ENCODE measurements at regions not wholly inside any gene's neighbourhood (a gene's known extent, or its start where the extent isn't known, plus 50 kb on each side); places are given as distances from the start of the nearest gene placed in this dataset.

DNA sequence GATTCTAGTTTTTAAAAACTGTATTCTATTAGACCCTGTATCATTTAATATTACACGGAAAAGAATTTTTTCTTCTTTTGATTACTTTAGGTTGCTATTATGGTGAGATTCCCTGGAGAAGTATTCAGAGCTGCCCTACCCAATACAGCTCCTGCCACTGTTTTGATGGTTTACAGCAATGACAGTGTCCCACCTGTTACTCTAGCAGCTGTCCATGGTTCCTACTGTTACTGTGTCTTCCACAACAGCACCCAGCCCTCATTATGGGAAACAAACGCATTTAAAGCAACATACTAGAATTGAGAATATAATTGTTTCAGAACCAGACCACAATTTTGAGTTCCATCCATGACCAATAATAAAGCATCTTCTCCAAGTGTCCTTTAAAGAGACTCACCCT is 450.7 kb downstream of the SHQ1 start:
- TF ChIP-seq, protein P1, sequence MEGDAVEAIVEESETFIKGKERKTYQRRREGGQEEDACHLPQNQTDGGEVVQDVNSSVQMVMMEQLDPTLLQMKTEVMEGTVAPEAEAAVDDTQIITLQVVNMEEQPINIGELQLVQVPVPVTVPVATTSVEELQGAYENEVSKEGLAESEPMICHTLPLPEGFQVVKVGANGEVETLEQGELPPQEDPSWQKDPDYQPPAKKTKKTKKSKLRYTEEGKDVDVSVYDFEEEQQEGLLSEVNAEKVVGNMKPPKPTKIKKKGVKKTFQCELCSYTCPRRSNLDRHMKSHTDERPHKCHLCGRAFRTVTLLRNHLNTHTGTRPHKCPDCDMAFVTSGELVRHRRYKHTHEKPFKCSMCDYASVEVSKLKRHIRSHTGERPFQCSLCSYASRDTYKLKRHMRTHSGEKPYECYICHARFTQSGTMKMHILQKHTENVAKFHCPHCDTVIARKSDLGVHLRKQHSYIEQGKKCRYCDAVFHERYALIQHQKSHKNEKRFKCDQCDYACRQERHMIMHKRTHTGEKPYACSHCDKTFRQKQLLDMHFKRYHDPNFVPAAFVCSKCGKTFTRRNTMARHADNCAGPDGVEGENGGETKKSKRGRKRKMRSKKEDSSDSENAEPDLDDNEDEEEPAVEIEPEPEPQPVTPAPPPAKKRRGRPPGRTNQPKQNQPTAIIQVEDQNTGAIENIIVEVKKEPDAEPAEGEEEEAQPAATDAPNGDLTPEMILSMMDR (conservative IDR thresholded peaks at IDR 0.05; ENCODE audit: low read depth in 2 of 2), result no peak
- TF ChIP-seq EZH2 (IDR thresholded peaks at IDR 0.05; ENCODE audit: low read depth, unreplicated experiment) (no peak), EZH2phosphoT487 (IDR thresholded peaks at IDR 0.05; ENCODE audit: unreplicated experiment) (no peak), POLR2AphosphoS5 (IDR thresholded peaks at IDR 0.05; ENCODE audit: low read depth) (no peak), STAT1 (IDR thresholded peaks at IDR 0.05; ENCODE audit: unreplicated experiment) (no peak), NANOG (IDR thresholded peaks at IDR 0.05; ENCODE audit: borderline replicate concordance) (no peak), CREB1 (CRISPR knock-in tag; IDR thresholded peaks at IDR 0.05; ENCODE audit: low read depth) (no peak), ZNF114 (CRISPR knock-in tag; IDR thresholded peaks at IDR 0.05) (no peak), JUNB (IDR thresholded peaks at IDR 0.05; ENCODE audit: unreplicated experiment) (no peak)
- TF ChIP-seq, protein P2, sequence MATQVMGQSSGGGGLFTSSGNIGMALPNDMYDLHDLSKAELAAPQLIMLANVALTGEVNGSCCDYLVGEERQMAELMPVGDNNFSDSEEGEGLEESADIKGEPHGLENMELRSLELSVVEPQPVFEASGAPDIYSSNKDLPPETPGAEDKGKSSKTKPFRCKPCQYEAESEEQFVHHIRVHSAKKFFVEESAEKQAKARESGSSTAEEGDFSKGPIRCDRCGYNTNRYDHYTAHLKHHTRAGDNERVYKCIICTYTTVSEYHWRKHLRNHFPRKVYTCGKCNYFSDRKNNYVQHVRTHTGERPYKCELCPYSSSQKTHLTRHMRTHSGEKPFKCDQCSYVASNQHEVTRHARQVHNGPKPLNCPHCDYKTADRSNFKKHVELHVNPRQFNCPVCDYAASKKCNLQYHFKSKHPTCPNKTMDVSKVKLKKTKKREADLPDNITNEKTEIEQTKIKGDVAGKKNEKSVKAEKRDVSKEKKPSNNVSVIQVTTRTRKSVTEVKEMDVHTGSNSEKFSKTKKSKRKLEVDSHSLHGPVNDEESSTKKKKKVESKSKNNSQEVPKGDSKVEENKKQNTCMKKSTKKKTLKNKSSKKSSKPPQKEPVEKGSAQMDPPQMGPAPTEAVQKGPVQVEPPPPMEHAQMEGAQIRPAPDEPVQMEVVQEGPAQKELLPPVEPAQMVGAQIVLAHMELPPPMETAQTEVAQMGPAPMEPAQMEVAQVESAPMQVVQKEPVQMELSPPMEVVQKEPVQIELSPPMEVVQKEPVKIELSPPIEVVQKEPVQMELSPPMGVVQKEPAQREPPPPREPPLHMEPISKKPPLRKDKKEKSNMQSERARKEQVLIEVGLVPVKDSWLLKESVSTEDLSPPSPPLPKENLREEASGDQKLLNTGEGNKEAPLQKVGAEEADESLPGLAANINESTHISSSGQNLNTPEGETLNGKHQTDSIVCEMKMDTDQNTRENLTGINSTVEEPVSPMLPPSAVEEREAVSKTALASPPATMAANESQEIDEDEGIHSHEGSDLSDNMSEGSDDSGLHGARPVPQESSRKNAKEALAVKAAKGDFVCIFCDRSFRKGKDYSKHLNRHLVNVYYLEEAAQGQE (IDR thresholded peaks at IDR 0.05; ENCODE audit: unreplicated experiment), result peak; percentile 82
- TF ChIP-seq, protein P3, sequence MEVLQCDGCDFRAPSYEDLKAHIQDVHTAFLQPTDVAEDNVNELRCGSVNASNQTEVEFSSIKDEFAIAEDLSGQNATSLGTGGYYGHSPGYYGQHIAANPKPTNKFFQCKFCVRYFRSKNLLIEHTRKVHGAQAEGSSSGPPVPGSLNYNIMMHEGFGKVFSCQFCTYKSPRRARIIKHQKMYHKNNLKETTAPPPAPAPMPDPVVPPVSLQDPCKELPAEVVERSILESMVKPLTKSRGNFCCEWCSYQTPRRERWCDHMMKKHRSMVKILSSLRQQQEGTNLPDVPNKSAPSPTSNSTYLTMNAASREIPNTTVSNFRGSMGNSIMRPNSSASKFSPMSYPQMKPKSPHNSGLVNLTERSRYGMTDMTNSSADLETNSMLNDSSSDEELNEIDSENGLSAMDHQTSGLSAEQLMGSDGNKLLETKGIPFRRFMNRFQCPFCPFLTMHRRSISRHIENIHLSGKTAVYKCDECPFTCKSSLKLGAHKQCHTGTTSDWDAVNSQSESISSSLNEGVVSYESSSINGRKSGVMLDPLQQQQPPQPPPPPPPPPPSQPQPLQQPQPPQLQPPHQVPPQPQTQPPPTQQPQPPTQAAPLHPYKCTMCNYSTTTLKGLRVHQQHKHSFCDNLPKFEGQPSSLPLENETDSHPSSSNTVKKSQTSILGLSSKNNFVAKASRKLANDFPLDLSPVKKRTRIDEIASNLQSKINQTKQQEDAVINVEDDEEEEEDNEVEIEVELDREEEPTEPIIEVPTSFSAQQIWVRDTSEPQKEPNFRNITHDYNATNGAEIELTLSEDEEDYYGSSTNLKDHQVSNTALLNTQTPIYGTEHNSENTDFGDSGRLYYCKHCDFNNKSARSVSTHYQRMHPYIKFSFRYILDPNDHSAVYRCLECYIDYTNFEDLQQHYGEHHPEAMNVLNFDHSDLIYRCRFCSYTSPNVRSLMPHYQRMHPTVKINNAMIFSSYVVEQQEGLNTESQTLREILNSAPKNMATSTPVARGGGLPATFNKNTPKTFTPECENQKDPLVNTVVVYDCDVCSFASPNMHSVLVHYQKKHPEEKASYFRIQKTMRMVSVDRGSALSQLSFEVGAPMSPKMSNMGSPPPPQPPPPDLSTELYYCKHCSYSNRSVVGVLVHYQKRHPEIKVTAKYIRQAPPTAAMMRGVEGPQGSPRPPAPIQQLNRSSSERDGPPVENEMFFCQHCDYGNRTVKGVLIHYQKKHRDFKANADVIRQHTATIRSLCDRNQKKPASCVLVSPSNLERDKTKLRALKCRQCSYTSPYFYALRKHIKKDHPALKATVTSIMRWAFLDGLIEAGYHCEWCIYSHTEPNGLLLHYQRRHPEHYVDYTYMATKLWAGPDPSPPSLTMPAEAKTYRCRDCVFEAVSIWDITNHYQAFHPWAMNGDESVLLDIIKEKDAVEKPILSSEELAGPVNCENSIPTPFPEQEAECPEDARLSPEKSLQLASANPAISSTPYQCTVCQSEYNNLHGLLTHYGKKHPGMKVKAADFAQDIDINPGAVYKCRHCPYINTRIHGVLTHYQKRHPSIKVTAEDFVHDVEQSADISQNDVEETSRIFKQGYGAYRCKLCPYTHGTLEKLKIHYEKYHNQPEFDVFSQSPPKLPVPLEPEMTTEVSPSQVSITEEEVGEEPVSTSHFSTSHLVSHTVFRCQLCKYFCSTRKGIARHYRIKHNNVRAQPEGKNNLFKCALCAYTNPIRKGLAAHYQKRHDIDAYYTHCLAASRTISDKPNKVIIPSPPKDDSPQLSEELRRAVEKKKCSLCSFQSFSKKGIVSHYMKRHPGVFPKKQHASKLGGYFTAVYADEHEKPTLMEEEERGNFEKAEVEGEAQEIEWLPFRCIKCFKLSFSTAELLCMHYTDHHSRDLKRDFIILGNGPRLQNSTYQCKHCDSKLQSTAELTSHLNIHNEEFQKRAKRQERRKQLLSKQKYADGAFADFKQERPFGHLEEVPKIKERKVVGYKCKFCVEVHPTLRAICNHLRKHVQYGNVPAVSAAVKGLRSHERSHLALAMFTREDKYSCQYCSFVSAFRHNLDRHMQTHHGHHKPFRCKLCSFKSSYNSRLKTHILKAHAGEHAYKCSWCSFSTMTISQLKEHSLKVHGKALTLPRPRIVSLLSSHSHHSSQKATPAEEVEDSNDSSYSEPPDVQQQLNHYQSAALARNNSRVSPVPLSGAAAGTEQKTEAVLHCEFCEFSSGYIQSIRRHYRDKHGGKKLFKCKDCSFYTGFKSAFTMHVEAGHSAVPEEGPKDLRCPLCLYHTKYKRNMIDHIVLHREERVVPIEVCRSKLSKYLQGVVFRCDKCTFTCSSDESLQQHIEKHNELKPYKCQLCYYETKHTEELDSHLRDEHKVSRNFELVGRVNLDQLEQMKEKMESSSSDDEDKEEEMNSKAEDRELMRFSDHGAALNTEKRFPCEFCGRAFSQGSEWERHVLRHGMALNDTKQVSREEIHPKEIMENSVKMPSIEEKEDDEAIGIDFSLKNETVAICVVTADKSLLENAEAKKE (CRISPR knock-in tag; IDR thresholded peaks at IDR 0.05), result no peak
